NCI-H524 (cell line): ENCODE measurements at regions not wholly inside any gene's neighbourhood (a gene's known extent, or its start where the extent isn't known, plus 50 kb on each side); places are given as distances from the start of the nearest gene placed in this dataset.
"Not testable (repeated sequence)": the region's sequence is repeated elsewhere in the genome, so short reads cannot be mapped to it uniquely, and the experiment has no call there.

Experiments
- DNase-seq, 2 experiments: peaks; one replicate each; lab custom pipeline; 2025; lab: John Stamatoyannopoulos, UW

DNA sequence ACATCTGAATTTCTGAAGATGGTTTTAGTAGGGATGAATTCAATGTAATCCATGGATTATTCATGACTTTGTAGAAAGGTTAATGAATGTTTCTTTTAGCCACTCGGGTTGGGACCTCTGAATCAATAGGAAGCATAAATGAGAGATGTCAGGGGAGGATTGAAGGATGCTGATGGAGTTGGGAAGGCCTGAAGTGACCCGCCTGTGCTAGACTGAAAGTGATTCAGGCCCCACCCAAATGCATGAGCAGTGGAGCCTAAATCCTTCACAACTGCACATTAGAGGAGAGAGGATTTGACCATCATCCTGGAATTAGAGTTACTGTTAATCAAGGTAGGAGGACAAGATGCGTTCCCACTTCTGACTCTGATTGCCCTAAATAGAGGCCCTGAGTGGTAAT is 162.2 kb upstream of the PTPN20 start:
- not testable (repeated sequence) for DNase-seq

DNA sequence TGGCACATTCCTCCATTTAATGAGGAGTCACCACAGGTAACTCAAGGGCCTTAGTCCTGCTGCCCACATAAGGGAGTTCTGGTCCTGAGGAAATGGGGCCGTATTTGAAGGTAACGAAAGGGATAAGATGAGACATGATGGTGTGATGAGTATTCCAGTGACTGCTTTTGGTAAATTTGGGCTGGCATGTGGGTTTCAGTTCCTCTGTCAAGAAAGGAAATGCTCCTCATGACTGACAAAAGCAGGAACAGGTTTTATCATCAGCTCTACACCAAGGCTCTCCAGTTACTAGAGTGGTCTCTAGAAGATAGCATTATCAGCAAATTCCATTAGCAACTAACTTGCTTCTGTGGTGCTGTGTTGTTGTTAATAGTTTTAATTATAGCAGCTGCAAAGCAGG is 161.8 kb upstream of the PTPN20 start:
- DNase-seq: not testable (repeated sequence)

- DNase-seq: not testable (repeated sequence)
Measured at GRCh38 chr10:46753763-46754162, 157.5 kb upstream of the PTPN20 start.

DNA sequence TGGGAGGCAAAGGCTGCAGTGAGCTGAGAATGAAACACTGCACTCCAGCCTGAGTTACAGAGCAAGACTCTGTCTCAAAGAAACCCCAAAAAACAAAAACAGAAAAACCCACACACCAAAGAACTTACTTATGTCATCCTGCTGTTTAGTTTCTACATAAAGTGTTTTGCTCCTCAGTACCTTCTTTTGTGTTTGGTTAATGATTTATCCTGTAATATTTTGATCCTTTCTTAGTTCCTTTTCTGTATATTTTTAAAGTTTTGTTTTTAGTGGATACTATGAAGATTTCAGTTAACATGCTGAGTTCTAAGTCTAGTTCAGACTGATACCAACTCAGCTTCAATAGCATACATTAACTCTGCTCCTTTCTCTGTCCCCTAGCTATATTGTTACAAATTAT is 149.8 kb upstream of the PTPN20 start:
- not testable (repeated sequence) for DNase-seq

- DNase-seq: not testable (repeated sequence)
Measured at GRCh38 chr10:46768515-46769291, 142.5 kb upstream of the PTPN20 start.

DNA sequence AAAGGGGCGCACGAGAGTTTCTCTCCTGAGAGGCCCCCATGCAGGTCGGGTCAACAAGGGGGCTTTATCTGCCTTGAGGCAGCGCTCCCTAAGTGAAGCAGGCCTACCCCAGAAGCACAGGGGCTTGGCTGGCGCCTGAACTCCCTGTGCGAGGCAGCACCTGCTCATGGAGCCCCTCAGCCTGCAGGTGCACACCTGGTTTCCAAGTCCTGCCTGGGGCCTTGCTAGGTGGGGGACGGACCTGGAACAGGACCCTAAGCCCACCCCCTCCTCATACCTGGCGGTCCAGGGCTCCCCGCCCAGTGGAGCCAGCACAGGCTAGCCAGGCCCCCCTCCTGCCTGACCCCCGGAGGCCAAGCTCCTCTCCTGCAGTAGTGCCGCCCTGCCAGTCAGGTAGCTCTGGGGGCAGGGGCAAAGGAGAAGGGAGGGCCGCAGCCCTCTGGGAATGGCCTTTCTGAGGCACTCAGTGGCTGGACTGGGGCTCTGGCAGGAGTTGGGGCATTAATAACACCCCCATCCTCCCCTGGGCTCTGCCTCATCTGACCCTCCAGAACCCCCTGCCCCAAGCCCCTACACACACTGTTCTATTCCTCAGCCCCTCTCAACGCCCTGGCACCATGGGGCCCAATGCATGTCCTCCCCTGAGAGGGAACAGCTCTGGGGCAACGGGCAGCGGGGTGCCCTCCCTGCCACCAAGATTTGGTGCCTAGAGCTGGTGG is 137.9 kb upstream of the PTPN20 start:
- DNase-seq: not testable (repeated sequence)

DNA sequence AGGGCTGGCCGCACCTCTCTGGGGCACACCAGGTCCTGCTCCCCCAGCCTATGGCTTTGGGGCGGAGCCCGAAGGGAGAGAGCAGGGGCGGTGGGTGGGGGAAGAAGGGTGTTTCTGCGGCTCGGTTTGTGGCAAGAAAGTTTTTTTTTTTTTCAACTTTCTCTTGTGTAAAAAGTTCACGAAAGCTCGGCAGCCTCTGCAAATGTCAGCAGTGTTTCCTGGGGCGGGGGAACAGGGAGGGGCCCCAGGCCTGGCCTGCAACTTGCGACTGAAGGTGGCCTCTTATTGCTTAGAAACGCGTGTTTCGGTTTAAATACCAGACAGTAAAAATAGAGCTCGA is 137.4 kb upstream of the PTPN20 start:
- DNase-seq: not testable (repeated sequence)

GRCh38 chr10:46774366-46774765 is 136.9 kb upstream of the PTPN20 start:
- DNase-seq: peak in 1 of 2 experiments; percentile 31

DNA sequence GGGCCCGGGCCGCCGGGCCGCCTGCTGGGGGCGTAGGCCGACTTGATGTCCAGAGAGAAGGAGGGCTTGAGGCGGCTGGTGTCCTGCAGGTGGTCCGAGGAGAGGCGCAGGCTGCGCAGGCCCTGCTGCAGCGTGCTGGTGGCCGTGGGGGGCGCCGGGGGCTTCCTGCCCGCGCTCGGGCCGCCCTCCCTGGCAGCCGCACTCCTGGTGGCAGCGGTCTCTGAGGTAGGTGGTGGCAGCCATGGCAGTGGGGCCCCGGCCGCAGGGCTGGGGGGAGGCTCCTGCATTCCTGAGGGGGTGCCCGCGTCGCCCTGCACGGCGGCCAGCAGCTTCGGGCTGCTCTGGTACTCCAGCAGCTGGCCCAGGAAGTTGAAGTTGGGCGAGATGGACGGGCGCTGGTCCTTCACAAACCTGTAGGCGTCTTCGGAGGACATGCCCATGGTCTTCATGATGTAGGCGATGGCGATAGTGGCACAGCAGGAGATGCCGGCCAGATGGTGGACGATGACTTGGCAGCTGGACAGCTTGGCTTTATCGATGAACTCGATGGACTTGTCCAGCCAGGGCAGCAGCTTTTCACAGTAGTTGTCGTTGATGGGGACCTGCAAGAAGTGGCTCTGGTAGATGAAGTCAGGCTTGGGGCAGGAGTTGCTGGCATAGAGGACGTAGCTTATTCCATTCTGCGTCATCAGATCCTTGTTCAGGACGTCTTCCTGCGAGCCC is 136.1 kb upstream of the PTPN20 start:
- DNase-seq: not testable (repeated sequence)

- not testable (repeated sequence) for DNase-seq
Measured at GRCh38 chr10:46775668-46776059, 135.6 kb upstream of the PTPN20 start.

- DNase-seq: not testable (repeated sequence)
Measured at GRCh38 chr10:46779571-46779970, 131.7 kb upstream of the PTPN20 start.

DNA sequence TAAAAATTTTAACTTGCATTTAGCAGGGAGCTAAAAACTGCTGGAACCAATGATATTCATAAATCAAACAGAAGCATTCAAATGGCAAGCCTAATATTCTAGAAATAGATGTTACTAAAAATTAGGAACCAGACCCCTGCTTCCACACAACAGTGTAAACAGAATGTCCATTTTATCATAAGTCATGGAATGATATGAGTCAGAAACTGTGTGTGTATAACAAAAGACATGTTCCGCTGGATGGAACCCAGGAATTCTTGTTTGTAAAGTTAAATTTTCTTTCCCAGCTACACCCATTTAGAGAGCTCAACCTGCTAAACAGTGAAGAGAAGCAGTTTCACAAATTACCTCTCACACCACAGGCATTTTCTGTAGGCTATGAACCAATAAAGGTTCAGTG is 131.1 kb upstream of the PTPN20 start:
- not testable (repeated sequence) for DNase-seq

GRCh38 chr10:46781001-46781400 is 130.2 kb upstream of the PTPN20 start:
- DNase-seq: not testable (repeated sequence)

GRCh38 chr10:46782001-46782874 is 129.0 kb upstream of the PTPN20 start:
- DNase-seq: not testable (repeated sequence)

GRCh38 chr10:46784665-46785064 is 126.6 kb upstream of the PTPN20 start:
- not testable (repeated sequence) for DNase-seq

- not testable (repeated sequence) for DNase-seq
Measured at GRCh38 chr10:46786125-46786517, 125.1 kb upstream of the PTPN20 start.

GRCh38 chr10:46786518-46787320 is 124.5 kb upstream of the PTPN20 start:
- DNase-seq: peak; percentile 24 to 67

GRCh38 chr10:46787321-46787615 is 124.0 kb upstream of the PTPN20 start:
- peak in 1 of 2 experiments; percentile 52 for DNase-seq

GRCh38 chr10:46792657-46793357 is 118.4 kb upstream of the PTPN20 start:
- not testable (repeated sequence) for DNase-seq

DNA sequence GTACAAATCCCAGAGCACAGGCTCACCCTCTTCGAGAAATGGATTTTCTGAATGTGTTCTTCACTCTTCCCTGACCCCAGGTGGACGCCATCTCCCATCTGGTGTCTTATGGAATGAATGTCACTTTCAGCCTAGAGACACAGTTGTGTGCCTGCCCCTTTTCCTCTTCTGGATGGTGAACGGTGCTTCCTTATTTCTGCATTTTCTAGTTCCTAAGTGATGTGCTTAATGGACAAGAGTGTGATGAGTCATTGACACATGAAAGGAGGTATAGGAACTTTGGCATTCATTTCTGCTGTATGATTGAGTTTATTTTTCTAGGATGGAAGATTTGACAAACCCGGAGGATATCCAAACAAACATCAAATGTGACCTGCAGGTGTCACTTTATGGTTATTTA is 114.9 kb upstream of the PTPN20 start:
- not testable (repeated sequence) for DNase-seq
